Activated B cell treated with CpG ODN at 0.5 μM for 24 hours (primary cell): ENCODE measurements at regions not wholly inside any gene's neighbourhood (a gene's known extent, or its start where the extent isn't known, plus 50 kb on each side); places are given as distances from the start of the nearest gene placed in this dataset.

Experiments
- ATAC-seq: fragments of 200-7000 bp; cut with Tn5 transposase; one replicate; pipeline ENCODE4 v1.10.0; 2021; ENCODE audit warnings: low read depth, mild to moderate bottlenecking, moderate library complexity
- CTCF ChIA-PET: fragments of 350-600 bp; sonication (Branson Sonifier 250); formaldehyde crosslinking; loops from one replicate; lab custom pipeline; 2021; ENCODE audit warnings: antibody characterized with exemption; lab: Charles Lee
- POLR2A ChIA-PET: fragments of 350-600 bp; sonication (Branson Sonifier 250); formaldehyde crosslinking; loops from one replicate; lab custom pipeline; 2021; ENCODE audit warnings: antibody characterized with exemption; lab: Charles Lee
- DNase-seq: peaks from one replicate; pipeline ENCODE4 v3.0.0; 2022
- H3K27ac Mint-ChIP-seq: one replicate; pipeline ENCODE4 v1.8.0; 2020; ENCODE audit warnings: mixed read lengths
- H3K27me3 Mint-ChIP-seq: one replicate; pipeline ENCODE4 v1.8.0; 2021; ENCODE audit warnings: mixed read lengths
- H3K36me3 Mint-ChIP-seq: one replicate; pipeline ENCODE4 v1.8.0; 2021; ENCODE audit warnings: low read depth, mixed read lengths
- H3K4me1 Mint-ChIP-seq: one replicate; pipeline ENCODE4 v1.8.0; 2021; ENCODE audit warnings: mixed read lengths
- H3K4me3 Mint-ChIP-seq: one replicate; pipeline ENCODE4 v1.8.0; 2020; ENCODE audit warnings: mild to moderate bottlenecking, mixed read lengths
- H3K9me3 Mint-ChIP-seq: one replicate; pipeline ENCODE4 v1.8.0; 2020; ENCODE audit warnings: mixed read lengths
- intact Hi-C: fragments of 100-400 bp; cut with micrococcal nuclease; formaldehyde crosslinking; loops from one replicate; pipeline ENCODE4 v1.15.1; 2024
- TF ChIP-seq, protein P1 (sequence below): fragments of 200-600 bp; IDR thresholded peaks from one replicate; pipeline ENCODE4 v1.8.0; 2022; ENCODE audit warnings: antibody characterized with exemption, mild to moderate bottlenecking

- H3K27me3 Mint-ChIP-seq: no peaks in the 10 kb centered on the region
- no peaks in the 10 kb centered on the region for H3K9me3 Mint-ChIP-seq
- TF ChIP-seq, protein P1, sequence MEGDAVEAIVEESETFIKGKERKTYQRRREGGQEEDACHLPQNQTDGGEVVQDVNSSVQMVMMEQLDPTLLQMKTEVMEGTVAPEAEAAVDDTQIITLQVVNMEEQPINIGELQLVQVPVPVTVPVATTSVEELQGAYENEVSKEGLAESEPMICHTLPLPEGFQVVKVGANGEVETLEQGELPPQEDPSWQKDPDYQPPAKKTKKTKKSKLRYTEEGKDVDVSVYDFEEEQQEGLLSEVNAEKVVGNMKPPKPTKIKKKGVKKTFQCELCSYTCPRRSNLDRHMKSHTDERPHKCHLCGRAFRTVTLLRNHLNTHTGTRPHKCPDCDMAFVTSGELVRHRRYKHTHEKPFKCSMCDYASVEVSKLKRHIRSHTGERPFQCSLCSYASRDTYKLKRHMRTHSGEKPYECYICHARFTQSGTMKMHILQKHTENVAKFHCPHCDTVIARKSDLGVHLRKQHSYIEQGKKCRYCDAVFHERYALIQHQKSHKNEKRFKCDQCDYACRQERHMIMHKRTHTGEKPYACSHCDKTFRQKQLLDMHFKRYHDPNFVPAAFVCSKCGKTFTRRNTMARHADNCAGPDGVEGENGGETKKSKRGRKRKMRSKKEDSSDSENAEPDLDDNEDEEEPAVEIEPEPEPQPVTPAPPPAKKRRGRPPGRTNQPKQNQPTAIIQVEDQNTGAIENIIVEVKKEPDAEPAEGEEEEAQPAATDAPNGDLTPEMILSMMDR: no peak
- H3K27ac Mint-ChIP-seq: no peak overlapping the region
- no peaks in the 10 kb centered on the region for H3K36me3 Mint-ChIP-seq
- ATAC-seq (no peak), DNase-seq (no peak)
- ChIA-PET POLR2A (no interaction called here), CTCF (no interaction called here)
- H3K4me1 Mint-ChIP-seq: no peaks in the 10 kb centered on the region
- intact Hi-C loops: no loop called here
- no peak overlapping the region for H3K4me3 Mint-ChIP-seq
These were observed 51.3 kb upstream of the CXADR start for GRCh38 chr21:17461582-17461981.

DNA sequence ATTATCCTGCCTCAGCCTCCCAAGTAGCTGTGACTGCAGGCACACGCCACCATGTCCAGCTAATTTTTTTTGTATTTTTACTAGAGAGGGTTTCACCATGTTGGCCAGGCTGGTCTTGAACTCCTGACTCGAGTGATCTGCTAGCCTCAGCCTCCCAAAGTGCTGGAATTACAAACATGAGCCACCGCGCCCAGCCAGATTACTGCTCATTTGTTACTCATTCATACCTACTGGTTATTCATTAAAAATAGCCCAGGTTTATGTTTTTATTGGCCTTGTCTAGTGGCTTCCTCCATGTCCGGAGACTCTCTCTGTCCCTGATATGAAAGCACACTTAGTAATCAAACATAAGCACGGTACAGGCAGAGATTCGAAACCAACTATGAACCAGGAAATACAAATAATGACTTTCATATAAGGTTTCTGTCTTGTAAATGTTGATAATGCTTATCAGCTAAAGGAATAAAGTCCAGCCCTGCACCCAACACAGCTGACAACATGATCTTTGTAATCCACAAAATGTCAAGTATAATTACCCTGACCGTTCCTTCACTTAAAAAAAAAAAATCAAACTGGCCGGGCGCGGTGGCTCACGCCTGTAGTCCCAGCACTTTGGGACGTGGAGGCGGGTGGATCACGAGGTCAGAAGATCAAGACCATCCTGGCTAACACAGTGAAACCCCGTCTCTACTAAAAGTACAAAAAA, 50.4 kb upstream of the CXADR start:
- Mint-ChIP-seq H3K27ac (no peak overlapping the region), H3K9me3 (no peaks in the 10 kb centered on the region), H3K4me3 (no peak overlapping the region), H3K4me1 (no peaks in the 10 kb centered on the region), H3K36me3 (no peaks in the 10 kb centered on the region), H3K27me3 (no peaks in the 10 kb centered on the region)
- ATAC-seq (no peak), DNase-seq (no peak)
- TF ChIP-seq, protein P1: no peak
- ChIA-PET CTCF (no interaction called here), POLR2A (no interaction called here)
- intact Hi-C loops: no loop called here
